ENCODE measurements at regions not wholly inside any gene's neighbourhood (a gene's known extent, or its start where the extent isn't known, plus 50 kb on each side); places are given as distances from the start of the nearest gene placed in this dataset.

DNA sequence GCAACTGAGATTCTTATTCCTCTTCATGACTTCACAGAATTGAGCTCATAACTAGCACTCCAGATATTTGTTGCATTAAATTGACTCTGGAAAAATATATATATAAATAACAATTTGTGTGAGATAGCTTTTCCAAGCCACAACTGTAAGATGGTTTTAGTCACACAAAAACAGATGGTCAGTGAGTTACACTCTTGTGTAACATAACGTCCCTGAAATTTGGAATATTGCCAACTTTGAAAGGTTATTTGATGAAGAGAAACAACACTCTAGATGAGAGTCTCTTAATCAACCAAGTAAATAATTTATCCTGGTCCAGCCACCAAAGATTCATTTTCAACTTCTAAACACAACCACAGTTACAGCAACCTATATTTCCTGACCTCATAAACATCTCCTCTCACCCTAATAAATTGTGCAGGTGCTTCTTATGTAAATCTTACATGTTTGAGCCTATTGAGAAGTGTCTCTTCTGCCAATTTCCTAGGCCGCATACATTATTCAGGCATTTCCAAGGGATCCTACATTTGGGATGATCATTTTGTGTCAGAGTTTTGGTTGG is 84.9 kb upstream of the ACP3 start:
- Mint-ChIP-seq H3K27ac (ENCODE audit: unreplicated experiment) (no peak overlapping the region), H3K4me3 (ENCODE audit: unreplicated experiment) (no peak overlapping the region), H3K27me3 (ENCODE audit: insufficient read depth, unreplicated experiment) (peaks cover 9% of the 10 kb centered on the region), H3K4me1 (ENCODE audit: low read depth, unreplicated experiment) (no peaks in the 10 kb centered on the region), H3K9me3 (ENCODE audit: unreplicated experiment) (no peaks in the 10 kb centered on the region), H3K36me3 (ENCODE audit: insufficient read depth, unreplicated experiment) (peaks cover 12% of the 10 kb centered on the region)
- no peak for DNase-seq
- Histone ChIP-seq H3K36me3 (ENCODE audit: control insufficient read depth, insufficient read depth, low read length) (no peaks in the 10 kb centered on the region), H3K9me3 (no peaks in the 10 kb centered on the region), H3K4me3 (ENCODE audit: low read depth, low read length) (no peak overlapping the region), H3K27me3 (replicated peaks; ENCODE audit: control insufficient read depth, insufficient read depth, low read length) (no peaks in the 10 kb centered on the region), H3K4me1 (no peaks in the 10 kb centered on the region)
- no TSS peak for BruUV-seq (replicated peaks)
- ChIA-PET CTCF (no interaction called here), POLR2A (no interaction called here)
- TF ChIP-seq, protein P1, sequence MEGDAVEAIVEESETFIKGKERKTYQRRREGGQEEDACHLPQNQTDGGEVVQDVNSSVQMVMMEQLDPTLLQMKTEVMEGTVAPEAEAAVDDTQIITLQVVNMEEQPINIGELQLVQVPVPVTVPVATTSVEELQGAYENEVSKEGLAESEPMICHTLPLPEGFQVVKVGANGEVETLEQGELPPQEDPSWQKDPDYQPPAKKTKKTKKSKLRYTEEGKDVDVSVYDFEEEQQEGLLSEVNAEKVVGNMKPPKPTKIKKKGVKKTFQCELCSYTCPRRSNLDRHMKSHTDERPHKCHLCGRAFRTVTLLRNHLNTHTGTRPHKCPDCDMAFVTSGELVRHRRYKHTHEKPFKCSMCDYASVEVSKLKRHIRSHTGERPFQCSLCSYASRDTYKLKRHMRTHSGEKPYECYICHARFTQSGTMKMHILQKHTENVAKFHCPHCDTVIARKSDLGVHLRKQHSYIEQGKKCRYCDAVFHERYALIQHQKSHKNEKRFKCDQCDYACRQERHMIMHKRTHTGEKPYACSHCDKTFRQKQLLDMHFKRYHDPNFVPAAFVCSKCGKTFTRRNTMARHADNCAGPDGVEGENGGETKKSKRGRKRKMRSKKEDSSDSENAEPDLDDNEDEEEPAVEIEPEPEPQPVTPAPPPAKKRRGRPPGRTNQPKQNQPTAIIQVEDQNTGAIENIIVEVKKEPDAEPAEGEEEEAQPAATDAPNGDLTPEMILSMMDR (IDR thresholded peaks at IDR 0.05; ENCODE audit: insufficient read depth in 1 of 2, low read depth in 1 of 2, low read length in 1 of 2, severe bottlenecking in 1 of 2, unreplicated experiment in 1 of 2): no peak
- intact Hi-C loops (cut with micrococcal nuclease; ENCODE audit: unreplicated experiment): no loop called here

DNA sequence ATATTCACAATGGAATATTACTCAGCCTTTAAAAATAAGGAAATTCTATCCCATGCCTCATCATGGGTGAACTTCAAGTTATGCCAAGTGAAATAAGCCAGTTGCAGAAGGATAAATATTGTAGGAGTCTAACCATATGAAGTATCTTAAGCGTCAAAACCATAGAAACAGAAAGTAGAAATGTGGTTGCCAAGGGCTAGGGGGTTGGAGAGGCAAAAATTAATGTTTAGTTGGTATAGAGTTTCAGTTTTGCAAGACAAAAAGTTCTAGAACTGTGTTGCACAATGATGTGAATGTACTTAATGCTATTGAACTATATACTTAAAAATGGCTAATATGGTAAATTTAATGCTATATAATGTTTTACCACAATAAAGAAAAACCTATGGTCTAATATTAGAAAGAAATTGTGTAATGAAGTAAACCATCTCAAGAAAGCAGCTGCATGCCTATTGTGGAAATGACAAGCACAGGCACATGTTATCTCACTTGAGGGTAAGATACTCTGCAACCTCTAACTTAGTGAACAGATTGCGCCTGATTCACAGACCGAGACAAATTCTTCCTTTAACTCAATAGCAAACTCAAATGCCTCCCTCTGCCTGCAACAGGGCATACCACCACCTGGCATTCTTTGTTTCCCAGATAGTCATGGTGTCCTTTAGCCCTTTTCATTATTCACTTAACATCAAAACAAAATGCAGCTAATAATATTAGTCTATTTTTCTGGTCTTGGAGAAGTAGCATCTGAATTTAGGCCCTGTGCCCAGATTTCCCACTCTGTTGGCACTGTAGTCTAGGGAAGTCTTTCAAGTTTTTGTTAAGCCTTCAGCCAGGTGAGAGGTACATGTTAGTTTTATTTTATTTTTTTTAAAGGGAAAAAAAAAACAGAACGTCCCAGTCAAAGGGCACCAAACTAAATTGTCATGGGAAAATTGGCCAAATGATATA is 80.2 kb upstream of the ACP3 start:
- Histone ChIP-seq H3K4me3 (ENCODE audit: low read depth, low read length) (no peak overlapping the region), H3K36me3 (ENCODE audit: control insufficient read depth, insufficient read depth, low read length) (no peaks in the 10 kb centered on the region), H3K9me3 (no peaks in the 10 kb centered on the region), H3K4me1 (no peaks in the 10 kb centered on the region), H3K27me3 (replicated peaks; ENCODE audit: control insufficient read depth, insufficient read depth, low read length) (no peaks in the 10 kb centered on the region)
- POLR2A ChIA-PET: no interaction called here
- peaks cover 1% of the 10 kb centered on the region for H3K27me3 Mint-ChIP-seq (ENCODE audit: insufficient read depth, unreplicated experiment)
- intact Hi-C loops (cut with micrococcal nuclease; ENCODE audit: unreplicated experiment): no loop called here
- no peaks in the 10 kb centered on the region for H3K4me1 Mint-ChIP-seq (ENCODE audit: low read depth, unreplicated experiment)
- H3K4me3 Mint-ChIP-seq (ENCODE audit: unreplicated experiment): no peak overlapping the region
- no peak for DNase-seq
- H3K27ac Mint-ChIP-seq (ENCODE audit: unreplicated experiment): no peak overlapping the region
- no peaks in the 10 kb centered on the region for H3K9me3 Mint-ChIP-seq (ENCODE audit: unreplicated experiment)
- no TSS peak for BruUV-seq (replicated peaks)
- H3K36me3 Mint-ChIP-seq (ENCODE audit: insufficient read depth, unreplicated experiment): peaks cover under 1% of the 10 kb centered on the region
- TF ChIP-seq, protein P1 (IDR thresholded peaks at IDR 0.05; ENCODE audit: insufficient read depth in 1 of 2, low read depth in 1 of 2, low read length in 1 of 2, severe bottlenecking in 1 of 2, unreplicated experiment in 1 of 2): no peak
- CTCF ChIA-PET: no interaction called here

DNA sequence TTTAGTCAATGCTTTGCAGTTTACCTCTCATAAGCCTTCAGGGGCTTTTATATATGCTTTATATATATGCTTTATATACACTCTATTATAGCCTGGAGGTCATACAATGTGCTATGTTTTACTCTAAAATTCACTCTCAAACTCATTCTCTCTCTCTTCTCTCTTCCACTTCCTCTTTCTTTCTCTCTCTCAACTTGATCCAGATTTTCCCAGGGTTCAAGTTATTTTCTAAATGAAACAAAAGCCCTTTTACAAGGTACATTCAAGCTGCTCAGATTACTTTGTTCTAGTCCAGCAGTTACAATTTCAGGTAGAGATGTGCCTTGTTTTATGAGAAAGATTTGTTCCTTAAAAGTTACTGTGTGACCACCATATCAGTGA is 79.6 kb upstream of the ACP3 start:
- BruUV-seq (replicated peaks): no TSS peak
- TF ChIP-seq, protein P1 (IDR thresholded peaks at IDR 0.05; ENCODE audit: insufficient read depth in 1 of 2, low read depth in 1 of 2, low read length in 1 of 2, severe bottlenecking in 1 of 2, unreplicated experiment in 1 of 2): no peak
- intact Hi-C loops (cut with micrococcal nuclease; ENCODE audit: unreplicated experiment): no loop called here
- Mint-ChIP-seq H3K9me3 (ENCODE audit: unreplicated experiment) (no peaks in the 10 kb centered on the region), H3K4me1 (ENCODE audit: low read depth, unreplicated experiment) (no peaks in the 10 kb centered on the region), H3K27ac (ENCODE audit: unreplicated experiment) (no peak overlapping the region), H3K36me3 (ENCODE audit: insufficient read depth, unreplicated experiment) (no peaks in the 10 kb centered on the region), H3K27me3 (ENCODE audit: insufficient read depth, unreplicated experiment) (peaks cover 4% of the 10 kb centered on the region), H3K4me3 (ENCODE audit: unreplicated experiment) (no peak overlapping the region)
- no peak for DNase-seq
- H3K27me3 ChIP-seq (replicated peaks; ENCODE audit: control insufficient read depth, insufficient read depth, low read length): no peaks in the 10 kb centered on the region
- H3K4me3 ChIP-seq (ENCODE audit: low read depth, low read length): no peak overlapping the region
- H3K4me1 ChIP-seq: no peaks in the 10 kb centered on the region
- H3K36me3 ChIP-seq (ENCODE audit: control insufficient read depth, insufficient read depth, low read length): no peaks in the 10 kb centered on the region
- no peaks in the 10 kb centered on the region for H3K9me3 ChIP-seq
- CTCF ChIA-PET: no interaction called here
- POLR2A ChIA-PET: no interaction called here
